ENCODE measurements at regions not wholly inside any gene's neighbourhood (a gene's known extent, or its start where the extent isn't known, plus 50 kb on each side); places are given as distances from the start of the nearest gene placed in this dataset.

- no peak overlapping the region for H3K27ac ChIP-seq
- DNase-seq: no peak
- WGBS, 5 donors: 68 to 89% (median 85%) methylated on average over 1 of the region's 1 CpG
- TF ChIP-seq CTCF (IDR thresholded peaks at IDR 0.05) (no peak), POLR2A (IDR thresholded peaks at IDR 0.05) (no peak), EP300 (IDR thresholded peaks at IDR 0.05) (no peak), POLR2AphosphoS5 (IDR thresholded peaks at IDR 0.05) (no peak)
- no peaks in the 10 kb centered on the region for H3K4me1 ChIP-seq
- no peaks in the 10 kb centered on the region for H3K27me3 ChIP-seq
- intact Hi-C loops (cut with DNase I; ENCODE audit: low total_unique reads): no loop called here
- no peaks in the 10 kb centered on the region for H3K36me3 ChIP-seq
- no peak overlapping the region for H3K4me3 ChIP-seq
- H3K9me3 ChIP-seq: no peaks in the 10 kb centered on the region
Observed at GRCh38 chr12:40551466-40551865, 140.8 kb upstream of the CNTN1 start.

GRCh38 chr12:40552868-40553267 is 139.4 kb upstream of the CNTN1 start:
- H3K36me3 ChIP-seq: no peaks in the 10 kb centered on the region
- intact Hi-C loops (cut with DNase I; ENCODE audit: low total_unique reads): no loop called here
- no peak for DNase-seq
- 29 to 74% (median 65%) methylated on average over 1 of the region's 1 CpG for WGBS, 5 donors
- H3K9me3 ChIP-seq: no peaks in the 10 kb centered on the region
- TF ChIP-seq EP300 (IDR thresholded peaks at IDR 0.05) (no peak), CTCF (IDR thresholded peaks at IDR 0.05) (no peak), POLR2AphosphoS5 (IDR thresholded peaks at IDR 0.05) (no peak), POLR2A (IDR thresholded peaks at IDR 0.05) (no peak)
- no peak overlapping the region for H3K27ac ChIP-seq
- no peaks in the 10 kb centered on the region for H3K4me1 ChIP-seq
- H3K4me3 ChIP-seq: no peak overlapping the region
- H3K27me3 ChIP-seq: no peaks in the 10 kb centered on the region

- H3K36me3 ChIP-seq: no peaks in the 10 kb centered on the region
- H3K27me3 ChIP-seq: no peaks in the 10 kb centered on the region
- no peaks in the 10 kb centered on the region for H3K9me3 ChIP-seq
- no peak overlapping the region for H3K27ac ChIP-seq
- no peak overlapping the region for H3K4me3 ChIP-seq
- no peaks in the 10 kb centered on the region for H3K4me1 ChIP-seq
- WGBS, 5 donors: 49 to 77% (median 61%) methylated on average over 2 of the region's 2 CpGs
- no peak for DNase-seq
- intact Hi-C loops (cut with DNase I; ENCODE audit: low total_unique reads): no loop called here
- TF ChIP-seq POLR2A (IDR thresholded peaks at IDR 0.05): no peak
- no peak for TF ChIP-seq POLR2AphosphoS5 (IDR thresholded peaks at IDR 0.05)
- no peak for TF ChIP-seq EP300 (IDR thresholded peaks at IDR 0.05)
- no peak for TF ChIP-seq CTCF (IDR thresholded peaks at IDR 0.05)
Observed at GRCh38 chr12:40557980-40558379, 134.3 kb upstream of the CNTN1 start.

GRCh38 chr12:40559865-40560264 is 132.4 kb upstream of the CNTN1 start:
- no peaks in the 10 kb centered on the region for H3K9me3 ChIP-seq
- no peak for TF ChIP-seq POLR2AphosphoS5 (IDR thresholded peaks at IDR 0.05)
- TF ChIP-seq EP300 (IDR thresholded peaks at IDR 0.05): no peak
- no peak for TF ChIP-seq CTCF (IDR thresholded peaks at IDR 0.05)
- no peak for TF ChIP-seq POLR2A (IDR thresholded peaks at IDR 0.05)
- intact Hi-C loops (cut with DNase I; ENCODE audit: low total_unique reads): no loop called here
- no peak for DNase-seq
- H3K4me1 ChIP-seq: no peaks in the 10 kb centered on the region
- H3K4me3 ChIP-seq: no peak overlapping the region
- H3K27ac ChIP-seq: no peak overlapping the region
- no peaks in the 10 kb centered on the region for H3K27me3 ChIP-seq
- no peaks in the 10 kb centered on the region for H3K36me3 ChIP-seq

All from stomach (tissue), 8 donors.